ENCODE measurements at regions not wholly inside any gene's neighbourhood (a gene's known extent, or its start where the extent isn't known, plus 50 kb on each side); places are given as distances from the start of the nearest gene placed in this dataset.

- ATAC-seq, result no peak
- Histone ChIP-seq H3K27me3 (peaks cover 39% of the 10 kb centered on the region), H3K4me3 (no peak overlapping the region), H3K4me1 (peaks cover 14% of the 10 kb centered on the region), H3K27ac (no peak overlapping the region), H3K36me3 (no peaks in the 10 kb centered on the region), H3K9me3 (no peaks in the 10 kb centered on the region)
- TF ChIP-seq CTCF (IDR thresholded peaks at IDR 0.05), result no peak
- no peak for DNase-seq
- intact Hi-C loops (cut with DNase I), result no loop called here
These were observed 63.9 kb downstream of the MAT2B start for GRCh38 chr5:163569284-163569683.

GRCh38 chr5:163571744-163572143 lies 66.3 kb downstream of the MAT2B start:
- TF ChIP-seq CTCF (IDR thresholded peaks at IDR 0.05), result no peak
- no peaks in the 10 kb centered on the region for H3K36me3 ChIP-seq
- DNase-seq, result no peak
- intact Hi-C loops (cut with DNase I), result no loop called here
- H3K4me3 ChIP-seq, result no peak overlapping the region
- no peaks in the 10 kb centered on the region for H3K4me1 ChIP-seq
- no peak for ATAC-seq
- H3K27ac ChIP-seq, result no peak overlapping the region
- H3K27me3 ChIP-seq, result peaks cover 18% of the 10 kb centered on the region
- H3K9me3 ChIP-seq, result no peaks in the 10 kb centered on the region

- no peak for DNase-seq
- Histone ChIP-seq H3K27me3 (no peaks in the 10 kb centered on the region), H3K4me1 (no peaks in the 10 kb centered on the region), H3K4me3 (no peak overlapping the region), H3K36me3 (no peaks in the 10 kb centered on the region), H3K9me3 (no peaks in the 10 kb centered on the region), H3K27ac (no peak overlapping the region)
- ATAC-seq, result no peak
- no peak for TF ChIP-seq CTCF (IDR thresholded peaks at IDR 0.05)
- intact Hi-C loops (cut with DNase I), result no loop called here
These were observed 69.3 kb downstream of the MAT2B start for GRCh38 chr5:163574472-163575440.

GRCh38 chr5:163578652-163579051 lies 73.2 kb downstream of the MAT2B start:
- Histone ChIP-seq H3K27ac (no peak overlapping the region), H3K27me3 (no peaks in the 10 kb centered on the region), H3K9me3 (no peaks in the 10 kb centered on the region), H3K4me3 (no peak overlapping the region), H3K36me3 (no peaks in the 10 kb centered on the region), H3K4me1 (no peaks in the 10 kb centered on the region)
- TF ChIP-seq CTCF (IDR thresholded peaks at IDR 0.05), result no peak
- ATAC-seq (no peak), DNase-seq (no peak)
- intact Hi-C loops (cut with DNase I), result no loop called here

- Histone ChIP-seq H3K4me1 (no peaks in the 10 kb centered on the region), H3K4me3 (no peak overlapping the region), H3K27ac (no peak overlapping the region), H3K9me3 (no peaks in the 10 kb centered on the region), H3K27me3 (no peaks in the 10 kb centered on the region), H3K36me3 (no peaks in the 10 kb centered on the region)
- intact Hi-C loops (cut with DNase I), result no loop called here
- TF ChIP-seq CTCF (IDR thresholded peaks at IDR 0.05), result no peak
- ATAC-seq, result no peak
- DNase-seq, result no peak
These were observed 74.3 kb downstream of the MAT2B start for GRCh38 chr5:163579729-163580128.

All from upper lobe of right lung (tissue), 1 donor.